ENCODE measurements at regions not wholly inside any gene's neighbourhood (a gene's known extent, or its start where the extent isn't known, plus 50 kb on each side); places are given as distances from the start of the nearest gene placed in this dataset.

DNA sequence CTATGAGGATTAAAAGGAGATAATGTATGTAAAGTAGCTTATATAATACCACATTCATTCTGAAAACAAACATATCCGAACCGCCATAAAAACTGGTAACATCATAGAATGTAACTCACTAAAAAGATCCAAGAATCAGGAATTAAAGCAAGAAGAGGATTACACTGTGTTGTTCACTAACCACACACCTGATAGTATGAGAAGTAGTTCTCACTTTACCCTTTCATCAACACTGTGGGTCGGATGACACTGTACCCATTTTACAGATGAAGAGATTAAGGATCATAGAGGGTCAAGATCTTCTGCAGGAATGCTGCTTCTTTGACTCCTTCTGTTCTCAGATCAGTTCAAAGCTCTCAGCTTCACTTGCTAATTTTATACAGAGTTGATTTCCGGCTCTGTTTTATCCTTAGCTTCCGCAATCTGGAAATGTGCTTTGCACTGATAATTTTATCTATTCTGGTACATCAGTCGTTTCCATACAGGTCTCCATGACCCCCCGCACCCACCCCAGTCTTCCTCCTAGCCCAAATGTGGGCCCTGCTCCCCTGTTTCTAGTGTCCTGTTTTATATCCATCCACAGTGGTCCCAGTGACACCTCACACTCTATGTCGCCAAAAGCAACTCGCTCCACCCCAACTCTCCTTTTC, 288.6 kb upstream of the CCL2 start:
- peaks cover 29% of the 10 kb centered on the region for H3K27me3 Mint-ChIP-seq (ENCODE audit: low read depth)
- no peak overlapping the region for H3K4me3 Mint-ChIP-seq
- H3K36me3 Mint-ChIP-seq: no peaks in the 10 kb centered on the region
- no peak overlapping the region for H3K27ac Mint-ChIP-seq
- no peak for DNase-seq (ENCODE audit: low spot score in 2 of 2, unreplicated experiment in 2 of 2)
- TF ChIP-seq, protein P1, sequence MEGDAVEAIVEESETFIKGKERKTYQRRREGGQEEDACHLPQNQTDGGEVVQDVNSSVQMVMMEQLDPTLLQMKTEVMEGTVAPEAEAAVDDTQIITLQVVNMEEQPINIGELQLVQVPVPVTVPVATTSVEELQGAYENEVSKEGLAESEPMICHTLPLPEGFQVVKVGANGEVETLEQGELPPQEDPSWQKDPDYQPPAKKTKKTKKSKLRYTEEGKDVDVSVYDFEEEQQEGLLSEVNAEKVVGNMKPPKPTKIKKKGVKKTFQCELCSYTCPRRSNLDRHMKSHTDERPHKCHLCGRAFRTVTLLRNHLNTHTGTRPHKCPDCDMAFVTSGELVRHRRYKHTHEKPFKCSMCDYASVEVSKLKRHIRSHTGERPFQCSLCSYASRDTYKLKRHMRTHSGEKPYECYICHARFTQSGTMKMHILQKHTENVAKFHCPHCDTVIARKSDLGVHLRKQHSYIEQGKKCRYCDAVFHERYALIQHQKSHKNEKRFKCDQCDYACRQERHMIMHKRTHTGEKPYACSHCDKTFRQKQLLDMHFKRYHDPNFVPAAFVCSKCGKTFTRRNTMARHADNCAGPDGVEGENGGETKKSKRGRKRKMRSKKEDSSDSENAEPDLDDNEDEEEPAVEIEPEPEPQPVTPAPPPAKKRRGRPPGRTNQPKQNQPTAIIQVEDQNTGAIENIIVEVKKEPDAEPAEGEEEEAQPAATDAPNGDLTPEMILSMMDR (IDR thresholded peaks at IDR 0.05; ENCODE audit: unreplicated experiment): no peak
- H3K4me1 Mint-ChIP-seq: no peaks in the 10 kb centered on the region
- H3K9me3 Mint-ChIP-seq: no peaks in the 10 kb centered on the region

DNA sequence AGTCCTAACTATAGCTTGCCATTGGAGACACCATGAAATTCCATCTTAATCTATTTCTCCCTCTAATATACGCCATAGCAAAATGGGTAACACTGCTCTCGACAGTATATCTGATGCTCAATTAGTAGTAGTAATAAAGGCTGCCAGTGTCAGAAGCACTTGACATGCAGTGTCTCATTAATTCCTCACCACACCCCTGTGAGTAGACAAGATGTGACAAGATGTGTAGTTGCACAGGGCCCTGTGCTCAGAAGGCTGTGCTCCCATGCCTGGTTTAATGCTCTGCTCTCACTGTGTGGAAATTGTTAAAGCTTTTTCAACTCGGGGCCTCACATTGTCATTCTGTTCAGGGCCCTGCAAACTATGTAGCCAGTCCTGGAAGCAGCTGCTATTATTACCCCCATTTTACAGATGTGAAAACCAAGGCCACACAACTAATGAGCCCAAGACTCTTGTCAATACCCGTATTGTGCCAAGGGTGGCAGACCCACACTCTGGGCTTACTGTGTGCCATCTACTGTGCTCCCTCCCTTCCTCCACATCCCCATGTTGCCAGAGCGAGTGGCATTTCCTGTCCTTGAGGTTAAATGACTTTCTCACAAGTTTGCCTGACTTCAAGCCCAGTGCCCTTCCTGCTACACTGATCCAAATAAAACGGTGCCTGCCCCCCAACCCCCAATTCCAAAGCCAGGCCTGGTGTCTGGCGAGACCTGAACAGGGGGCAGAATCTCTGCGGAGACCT, 287.3 kb upstream of the CCL2 start:
- TF ChIP-seq, protein P1 (IDR thresholded peaks at IDR 0.05; ENCODE audit: unreplicated experiment): no peak
- Mint-ChIP-seq H3K4me1 (no peaks in the 10 kb centered on the region), H3K9me3 (no peaks in the 10 kb centered on the region), H3K27ac (no peak overlapping the region), H3K36me3 (no peaks in the 10 kb centered on the region), H3K27me3 (ENCODE audit: low read depth) (peaks cover 26% of the 10 kb centered on the region), H3K4me3 (no peak overlapping the region)
- no peak for DNase-seq (ENCODE audit: low spot score in 2 of 2, unreplicated experiment in 2 of 2)

DNA sequence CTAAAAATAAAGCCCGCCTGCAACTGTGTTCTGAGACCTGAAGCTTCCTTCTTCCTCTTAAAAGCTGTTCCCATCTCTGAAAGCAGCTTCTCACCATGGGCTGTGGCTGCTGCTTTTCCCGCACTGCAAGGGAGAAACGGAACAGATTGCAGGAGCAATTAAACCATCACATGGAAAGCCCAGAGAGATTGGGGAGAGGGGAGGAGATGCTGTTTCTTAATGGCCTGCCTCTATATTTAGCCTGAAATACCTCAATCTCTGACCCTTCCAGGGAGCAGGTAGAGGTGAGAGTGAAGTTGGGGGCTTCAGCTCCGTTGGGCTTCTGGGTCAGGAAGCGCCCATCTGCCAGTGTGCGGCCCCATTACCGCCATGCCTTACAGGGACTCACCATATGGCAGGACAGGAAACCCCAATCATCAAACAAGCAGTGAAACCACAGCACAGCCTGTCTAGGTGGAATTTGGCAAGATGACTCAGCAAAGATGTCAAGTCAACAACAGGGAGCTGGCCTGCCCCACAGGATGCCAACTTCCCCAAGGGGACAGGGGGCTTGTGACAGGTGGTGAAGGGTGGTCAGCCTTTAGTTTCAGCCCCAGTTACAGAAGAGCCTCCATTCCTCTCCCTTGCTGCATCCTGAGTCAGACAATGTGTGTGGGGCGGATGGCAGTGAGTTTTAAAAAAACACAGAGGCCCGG, 286.6 kb upstream of the CCL2 start:
- Mint-ChIP-seq H3K36me3 (no peaks in the 10 kb centered on the region), H3K4me1 (no peaks in the 10 kb centered on the region), H3K4me3 (no peak overlapping the region), H3K27me3 (ENCODE audit: low read depth) (peaks cover 23% of the 10 kb centered on the region), H3K9me3 (no peaks in the 10 kb centered on the region), H3K27ac (no peak overlapping the region)
- TF ChIP-seq, protein P1 (IDR thresholded peaks at IDR 0.05; ENCODE audit: unreplicated experiment): no peak
- DNase-seq (ENCODE audit: low spot score in 2 of 2, unreplicated experiment in 2 of 2): no peak

DNA sequence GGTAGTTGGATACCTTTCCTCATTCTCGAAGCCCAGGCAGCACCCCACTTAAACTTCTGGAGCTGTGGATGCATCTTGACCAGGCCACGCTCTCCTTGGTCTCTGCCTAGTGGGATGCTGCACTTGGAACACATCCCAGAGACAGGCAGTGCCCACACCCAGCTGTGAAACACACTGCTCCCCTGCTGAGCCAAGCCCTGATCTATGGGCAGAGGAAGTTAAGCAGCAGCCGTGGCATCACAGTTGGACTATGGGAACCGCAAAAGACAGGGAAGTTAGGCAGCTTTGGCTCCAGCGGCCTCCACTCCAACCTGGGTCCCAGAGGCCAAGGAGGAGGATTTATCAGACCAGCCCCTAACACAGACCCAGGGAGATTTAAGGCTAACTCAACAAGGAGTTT, 284.8 kb upstream of the CCL2 start:
- H3K9me3 Mint-ChIP-seq: no peaks in the 10 kb centered on the region
- no peaks in the 10 kb centered on the region for H3K4me1 Mint-ChIP-seq
- TF ChIP-seq, protein P1 (IDR thresholded peaks at IDR 0.05; ENCODE audit: unreplicated experiment): no peak
- H3K4me3 Mint-ChIP-seq: no peak overlapping the region
- no peak for DNase-seq (ENCODE audit: low spot score in 2 of 2, unreplicated experiment in 2 of 2)
- peaks cover 19% of the 10 kb centered on the region for H3K27me3 Mint-ChIP-seq (ENCODE audit: low read depth)
- H3K27ac Mint-ChIP-seq: no peak overlapping the region
- no peaks in the 10 kb centered on the region for H3K36me3 Mint-ChIP-seq

DNA sequence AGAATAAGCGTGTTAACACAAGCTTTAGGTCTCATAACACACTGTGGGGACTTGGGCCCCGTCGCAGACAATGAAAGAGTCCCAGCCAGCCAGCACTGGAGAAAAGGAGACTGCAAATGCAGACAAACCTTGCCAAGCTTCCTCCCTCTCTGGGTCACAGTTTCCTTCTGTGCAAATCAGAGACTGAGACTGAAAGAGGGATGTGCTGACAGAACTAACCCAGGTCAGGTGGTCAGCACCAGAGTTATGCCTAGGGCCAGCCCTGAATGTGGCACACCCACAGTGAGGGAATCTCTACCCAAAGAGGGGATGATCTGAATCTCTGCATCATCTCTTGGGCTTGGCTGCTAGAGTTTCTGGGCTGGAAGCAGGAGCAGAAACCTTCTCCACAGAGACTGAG, 282.3 kb upstream of the CCL2 start:
- DNase-seq (ENCODE audit: low spot score in 2 of 2, unreplicated experiment in 2 of 2): no peak
- Mint-ChIP-seq H3K4me3 (no peak overlapping the region), H3K4me1 (no peaks in the 10 kb centered on the region), H3K36me3 (no peaks in the 10 kb centered on the region), H3K27me3 (ENCODE audit: low read depth) (peaks cover 20% of the 10 kb centered on the region), H3K9me3 (no peaks in the 10 kb centered on the region), H3K27ac (no peak overlapping the region)
- TF ChIP-seq, protein P1 (IDR thresholded peaks at IDR 0.05; ENCODE audit: unreplicated experiment): no peak

Measured in mesothelial cell of epicardium (in vitro differentiated cells).